Smooth muscle cell (in vitro differentiated cells): ENCODE measurements at regions not wholly inside any gene's neighbourhood (a gene's known extent, or its start where the extent isn't known, plus 50 kb on each side); places are given as distances from the start of the nearest gene placed in this dataset.

Experiments used
- DNase-seq: peaks from one replicate; lab custom pipeline; 2025; ENCODE audit not compliant: unreplicated experiment; lab: John Stamatoyannopoulos, UW
- H2AFZ ChIP-seq: fragments of 200-600 bp; sonication (generic); 2 replicates; pipeline ENCODE4 v1.6.0; 2016; ENCODE audit warnings: antibody characterized with exemption, low read depth, mild to moderate bottlenecking
- H3F3A ChIP-seq: fragments of 200-600 bp; sonication (generic); 2 replicates; pipeline ENCODE4 v1.6.0; 2017; ENCODE audit warnings: antibody characterized with exemption, low read depth
- H3K27ac ChIP-seq: fragments of 200-600 bp; sonication (generic); 2 replicates; pipeline ENCODE4 v1.5.1; 2016; ENCODE audit warnings: low read depth, mild to moderate bottlenecking
- H3K27me3 ChIP-seq: fragments of 200-600 bp; sonication (generic); 2 replicates; pipeline ENCODE4 v1.6.1; 2016; ENCODE audit warnings: low read depth, mild to moderate bottlenecking
- H3K36me3 ChIP-seq: fragments of 200-600 bp; sonication (generic); 2 replicates; pipeline ENCODE4 v1.5.1; 2016; ENCODE audit warnings: low read depth
- H3K4me1 ChIP-seq: fragments of 200-600 bp; sonication (generic); 2 replicates; pipeline ENCODE4 v1.5.1; 2016; ENCODE audit warnings: low read depth
- H3K4me2 ChIP-seq: fragments of 200-600 bp; sonication (generic); 2 replicates; pipeline ENCODE4 v1.6.0; 2016; ENCODE audit warnings: mild to moderate bottlenecking
- H3K4me3 ChIP-seq: fragments of 200-600 bp; sonication (generic); 2 replicates; pipeline ENCODE4 v1.5.1; 2016; ENCODE audit warnings: mild to moderate bottlenecking
- H3K79me2 ChIP-seq: fragments of 200-600 bp; sonication (generic); 2 replicates; pipeline ENCODE4 v1.6.0; 2016; ENCODE audit warnings: low read depth, mild to moderate bottlenecking
- H3K9ac ChIP-seq: fragments of 200-600 bp; sonication (generic); 2 replicates; pipeline ENCODE4 v1.6.0; 2016; ENCODE audit warnings: low read depth
- H3K9me3 ChIP-seq: fragments of 200-600 bp; sonication (generic); replicated peaks from 2 replicates; pipeline ENCODE4 v1.5.1; 2016; ENCODE audit warnings: low read depth
- H4K20me1 ChIP-seq: fragments of 200-600 bp; sonication (generic); 2 replicates; pipeline ENCODE4 v1.6.0; 2016; ENCODE audit warnings: low read depth
- WGBS: methylation state at CpG from one replicate; pipeline ENCODE4 v1.1.7; 2016; ENCODE audit warnings: low lambda C conversion rate; 5-methylcytosine and 5-hydroxymethylcytosine counted together
- TF ChIP-seq, protein P1 (sequence below): fragments of 200-600 bp; sonication (generic); IDR thresholded peaks from 2 replicates; pipeline ENCODE4 v1.5.1; 2017; ENCODE audit warnings: borderline replicate concordance, mild to moderate bottlenecking, antibody characterized with exemption; ENCODE audit not compliant: insufficient read depth, poor library complexity, severe bottlenecking

DNA sequence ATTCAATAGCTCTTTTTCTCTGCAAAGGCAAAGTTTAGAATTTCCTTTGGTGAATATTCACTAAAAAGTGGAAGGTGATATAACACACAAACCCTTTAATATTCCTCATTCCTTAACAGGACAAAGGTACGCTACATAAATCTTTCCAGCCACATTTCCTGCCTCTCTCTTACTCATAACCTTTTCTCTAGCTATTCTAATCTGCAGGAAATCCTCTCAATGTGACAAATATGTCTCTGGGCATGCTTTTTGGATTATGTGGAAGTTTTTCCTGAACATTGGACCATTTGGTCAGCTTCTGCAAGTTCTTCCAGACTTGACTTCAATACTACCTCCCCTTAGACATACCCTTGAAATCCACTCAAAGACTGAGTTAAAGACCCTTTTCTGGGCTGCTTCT, 186.3 kb upstream of the TUSC1 start:
- no peaks in the 10 kb centered on the region for H3F3A ChIP-seq
- H3K4me3 ChIP-seq, result no peak overlapping the region
- H3K79me2 ChIP-seq, result no peaks in the 10 kb centered on the region
- H3K9me3 ChIP-seq, result no peaks in the 10 kb centered on the region
- H3K4me2 ChIP-seq, result no peak overlapping the region
- no peak overlapping the region for H3K27ac ChIP-seq
- TF ChIP-seq, protein P1, sequence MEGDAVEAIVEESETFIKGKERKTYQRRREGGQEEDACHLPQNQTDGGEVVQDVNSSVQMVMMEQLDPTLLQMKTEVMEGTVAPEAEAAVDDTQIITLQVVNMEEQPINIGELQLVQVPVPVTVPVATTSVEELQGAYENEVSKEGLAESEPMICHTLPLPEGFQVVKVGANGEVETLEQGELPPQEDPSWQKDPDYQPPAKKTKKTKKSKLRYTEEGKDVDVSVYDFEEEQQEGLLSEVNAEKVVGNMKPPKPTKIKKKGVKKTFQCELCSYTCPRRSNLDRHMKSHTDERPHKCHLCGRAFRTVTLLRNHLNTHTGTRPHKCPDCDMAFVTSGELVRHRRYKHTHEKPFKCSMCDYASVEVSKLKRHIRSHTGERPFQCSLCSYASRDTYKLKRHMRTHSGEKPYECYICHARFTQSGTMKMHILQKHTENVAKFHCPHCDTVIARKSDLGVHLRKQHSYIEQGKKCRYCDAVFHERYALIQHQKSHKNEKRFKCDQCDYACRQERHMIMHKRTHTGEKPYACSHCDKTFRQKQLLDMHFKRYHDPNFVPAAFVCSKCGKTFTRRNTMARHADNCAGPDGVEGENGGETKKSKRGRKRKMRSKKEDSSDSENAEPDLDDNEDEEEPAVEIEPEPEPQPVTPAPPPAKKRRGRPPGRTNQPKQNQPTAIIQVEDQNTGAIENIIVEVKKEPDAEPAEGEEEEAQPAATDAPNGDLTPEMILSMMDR, result no peak
- WGBS, result 54% methylated on average over 1 of the region's 1 CpG
- H3K9ac ChIP-seq, result no peak overlapping the region
- H3K4me1 ChIP-seq, result no peaks in the 10 kb centered on the region
- no peak overlapping the region for H2AFZ ChIP-seq
- no peaks in the 10 kb centered on the region for H3K36me3 ChIP-seq
- H4K20me1 ChIP-seq, result no peaks in the 10 kb centered on the region
- no peak for DNase-seq
- no peaks in the 10 kb centered on the region for H3K27me3 ChIP-seq

GRCh38 chr9:25861421-25861820, 183.2 kb upstream of the TUSC1 start:
- DNase-seq, result no peak
- no peaks in the 10 kb centered on the region for H3K9me3 ChIP-seq
- no peaks in the 10 kb centered on the region for H3K79me2 ChIP-seq
- 74% methylated on average over 2 of the region's 2 CpGs for WGBS
- no peaks in the 10 kb centered on the region for H3K36me3 ChIP-seq
- H3K27me3 ChIP-seq, result no peaks in the 10 kb centered on the region
- no peak overlapping the region for H3K27ac ChIP-seq
- no peak overlapping the region for H2AFZ ChIP-seq
- TF ChIP-seq, protein P1, result no peak
- H3K4me1 ChIP-seq, result no peaks in the 10 kb centered on the region
- no peak overlapping the region for H3K4me3 ChIP-seq
- H3K4me2 ChIP-seq, result no peak overlapping the region
- no peak overlapping the region for H3K9ac ChIP-seq
- H4K20me1 ChIP-seq, result no peaks in the 10 kb centered on the region
- H3F3A ChIP-seq, result no peaks in the 10 kb centered on the region

- TF ChIP-seq, protein P1, result no peak
- Histone ChIP-seq H2AFZ (no peak overlapping the region), H3K4me1 (no peaks in the 10 kb centered on the region), H4K20me1 (no peaks in the 10 kb centered on the region), H3K27ac (no peak overlapping the region), H3K36me3 (no peaks in the 10 kb centered on the region), H3K79me2 (no peaks in the 10 kb centered on the region), H3F3A (no peaks in the 10 kb centered on the region), H3K27me3 (no peaks in the 10 kb centered on the region), H3K4me3 (no peak overlapping the region), H3K9me3 (no peaks in the 10 kb centered on the region), H3K4me2 (peak overlapping the region; percentile 38), H3K9ac (no peak overlapping the region)
- 47% methylated on average over 1 of the region's 1 CpG for WGBS
- DNase-seq, result no peak
These were observed 178.9 kb upstream of the TUSC1 start for GRCh38 chr9:25857147-25857546.

GRCh38 chr9:25850803-25851202, 172.6 kb upstream of the TUSC1 start:
- Histone ChIP-seq H3K27ac (no peak overlapping the region), H2AFZ (no peak overlapping the region), H3K79me2 (no peaks in the 10 kb centered on the region), H3K4me2 (no peak overlapping the region), H3K9ac (no peak overlapping the region), H3K9me3 (peaks cover 7% of the 10 kb centered on the region), H3K4me3 (no peak overlapping the region), H4K20me1 (no peaks in the 10 kb centered on the region), H3F3A (no peaks in the 10 kb centered on the region), H3K27me3 (no peaks in the 10 kb centered on the region), H3K4me1 (no peaks in the 10 kb centered on the region), H3K36me3 (no peaks in the 10 kb centered on the region)
- DNase-seq, result no peak
- TF ChIP-seq, protein P1, result no peak
- 75% methylated on average over 2 of the region's 2 CpGs for WGBS
